Stimulated activated CD4-positive, alpha-beta T cell treated with anti-CD3 and anti-CD28 coated beads, Interleukin-12 subunit alpha, Interleukin-12 subunit beta, amount 100 ng/mL, for 24 hours (primary cell): ENCODE measurements at regions not wholly inside any gene's neighbourhood (a gene's known extent, or its start where the extent isn't known, plus 50 kb on each side); places are given as distances from the start of the nearest gene placed in this dataset.
A peak's percentile ranks its signal among the peaks of the same experiment; 100 is the strongest.
"Not testable (repeated sequence)": the region's sequence is repeated elsewhere in the genome, so short reads cannot be mapped to it uniquely, and the experiment has no call there.

Experiments
- DNase-seq, 2 experiments: peaks; one replicate each; pipeline ENCODE4 v3.0.0-alpha.2; 2020; ENCODE audit warnings: low read depth in 2 of 2

- no peak for DNase-seq
These were observed 98.3 kb downstream of the BACH1 start for GRCh38 chr21:29396951-29397455.

GRCh38 chr21:29403301-29403700 is 104.6 kb downstream of the BACH1 start:
- DNase-seq: no peak

GRCh38 chr21:29403922-29404538 is 105.3 kb downstream of the BACH1 start:
- no peak for DNase-seq

- DNase-seq: no peak
These were observed 106.9 kb downstream of the BACH1 start for GRCh38 chr21:29405503-29406122.

- DNase-seq: no peak
These were observed 107.7 kb downstream of the BACH1 start for GRCh38 chr21:29406385-29406784.

DNA sequence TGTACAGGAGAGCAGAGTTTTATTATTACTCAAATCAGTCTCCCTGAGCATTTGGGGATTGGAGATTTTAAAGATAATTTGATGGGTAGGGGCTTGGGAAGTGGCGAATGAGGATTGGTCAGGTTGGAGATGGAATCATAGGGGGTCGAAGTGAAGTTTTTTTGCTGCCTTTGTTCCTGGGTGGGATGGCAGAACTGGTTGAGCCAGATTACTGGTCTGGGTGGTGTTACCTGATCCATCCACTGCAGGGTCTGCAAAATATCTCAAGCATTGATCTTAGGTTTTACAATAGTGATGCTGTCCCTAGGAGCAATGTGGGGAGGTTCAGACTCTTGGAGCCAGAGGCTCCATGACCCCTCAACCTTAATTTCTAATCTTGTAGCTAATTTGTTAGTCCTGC is 108.8 kb downstream of the BACH1 start:
- no peak for DNase-seq

- no peak for DNase-seq
These were observed 115.0 kb downstream of the BACH1 start for GRCh38 chr21:29413683-29414082.

DNA sequence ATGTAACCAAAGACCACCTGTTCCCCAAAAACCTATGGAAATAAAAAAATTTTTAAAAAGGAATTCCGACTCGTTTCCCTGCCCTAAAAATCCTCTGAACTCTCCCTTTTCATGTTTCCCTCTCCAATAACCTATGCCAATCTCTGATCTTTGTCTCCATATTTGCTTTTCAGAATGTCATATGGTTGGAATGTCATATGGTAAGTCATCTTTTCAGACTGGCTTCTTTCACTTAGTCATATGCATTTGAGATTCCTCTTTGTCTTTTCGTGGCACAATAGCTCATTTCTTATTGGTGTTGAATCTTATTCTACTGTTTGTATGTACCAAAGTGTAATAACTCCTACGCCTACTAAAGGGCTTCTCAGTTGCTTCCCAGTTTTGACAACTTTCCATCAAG is 117.5 kb downstream of the BACH1 start:
- no peak for DNase-seq

GRCh38 chr21:29418813-29419212 is 120.1 kb downstream of the BACH1 start:
- no peak for DNase-seq

GRCh38 chr21:29419422-29419821 is 120.7 kb downstream of the BACH1 start:
- no peak for DNase-seq

GRCh38 chr21:29423099-29423870 is 124.6 kb downstream of the BACH1 start:
- no peak for DNase-seq

- DNase-seq: no peak
These were observed 126.0 kb downstream of the BACH1 start for GRCh38 chr21:29424728-29425127.

DNA sequence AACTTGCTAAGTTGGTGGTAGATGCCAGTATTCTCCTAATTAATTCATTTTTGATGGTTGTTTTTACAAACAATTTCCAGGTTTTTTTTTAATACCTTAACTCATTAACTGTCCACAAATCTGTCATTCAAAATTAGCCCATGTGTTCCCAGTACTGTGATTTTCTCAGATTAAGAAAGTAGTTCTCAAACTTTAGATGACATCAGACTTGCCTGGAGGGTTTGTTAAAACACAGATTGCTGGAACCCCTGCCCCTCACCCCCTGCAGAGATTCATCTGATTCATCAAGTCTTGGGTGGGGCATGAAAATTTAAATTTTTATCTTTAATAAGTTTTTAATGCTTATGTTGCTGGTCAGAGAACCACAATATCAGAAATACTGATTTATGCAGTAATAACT is 130.5 kb downstream of the BACH1 start:
- DNase-seq: no peak

DNA sequence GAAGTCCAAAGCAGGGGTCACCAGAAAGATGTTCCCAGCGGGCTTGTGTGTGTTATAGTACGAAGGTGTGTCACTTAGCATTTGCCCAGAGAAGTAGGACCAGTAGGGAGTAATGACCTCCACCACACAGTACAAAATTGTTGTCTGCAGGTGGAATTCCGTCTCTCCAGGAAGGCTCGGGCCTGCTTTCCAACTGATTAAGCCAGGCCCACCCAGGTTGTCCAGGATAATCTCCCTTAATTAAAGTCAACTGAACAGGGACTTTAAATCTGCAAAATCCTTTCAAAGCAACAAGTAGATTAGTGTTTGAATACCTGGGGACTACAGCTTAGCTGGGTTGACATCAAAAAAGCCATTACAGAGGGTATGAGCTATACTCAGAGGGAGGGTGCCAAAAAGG is 131.3 kb downstream of the BACH1 start:
- DNase-seq: no peak

DNA sequence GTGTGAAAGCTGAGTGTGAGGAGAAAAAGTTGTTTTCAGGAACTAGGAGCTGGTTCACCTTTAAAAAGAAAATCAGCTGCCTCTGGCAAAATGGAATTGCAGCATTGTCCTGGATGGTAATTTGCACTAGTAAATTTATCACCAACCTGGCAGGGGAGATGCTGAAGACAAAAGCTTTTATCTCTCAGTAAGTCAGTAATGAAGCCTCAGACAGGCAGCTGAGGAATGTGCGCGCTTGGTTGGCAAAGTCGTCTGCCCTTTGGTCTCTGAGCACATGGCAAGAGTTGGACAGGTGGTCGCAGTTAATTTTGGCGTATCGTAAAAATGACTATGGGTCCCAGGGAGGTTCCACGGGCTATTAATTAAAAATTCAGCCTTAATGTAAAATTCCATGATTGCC is 131.9 kb downstream of the BACH1 start:
- DNase-seq: no peak

DNA sequence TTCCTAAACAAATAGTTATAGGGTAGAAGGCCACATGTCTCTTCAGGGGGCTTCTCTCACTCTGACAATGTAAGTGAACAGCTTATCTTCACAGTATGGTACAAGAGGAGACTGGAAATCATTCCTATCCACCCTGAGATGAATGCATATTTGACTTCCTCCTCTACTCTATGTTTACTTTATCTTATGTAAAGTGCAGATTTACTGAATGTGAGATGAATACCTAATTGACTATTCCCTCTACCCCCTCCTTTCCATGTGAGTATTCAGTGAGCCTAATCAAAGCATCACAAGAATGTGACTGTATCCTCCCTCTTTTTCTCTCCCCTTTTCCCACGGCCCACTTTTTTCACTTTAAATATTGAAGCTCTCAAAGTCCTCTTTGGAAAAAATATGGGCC is 132.5 kb downstream of the BACH1 start:
- no peak for DNase-seq

DNA sequence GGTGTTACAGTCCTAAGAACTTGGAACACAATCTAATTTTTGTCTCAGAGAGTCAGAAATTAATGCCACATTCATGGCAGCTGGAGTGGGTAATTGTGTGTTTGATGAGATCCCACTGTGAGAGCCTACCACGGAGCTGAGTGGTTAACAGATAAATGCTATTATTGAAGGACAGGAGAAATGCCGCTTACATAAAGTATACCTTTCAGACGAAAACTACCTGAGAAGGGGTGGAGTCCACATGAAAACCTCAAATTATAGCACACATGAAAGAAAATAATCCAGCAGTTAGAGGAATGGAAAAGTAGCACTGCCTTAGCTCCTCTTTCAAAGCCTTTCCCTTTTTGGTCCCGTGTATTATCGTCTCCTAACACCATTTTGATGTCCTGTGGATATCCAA is 133.0 kb downstream of the BACH1 start:
- no peak for DNase-seq

DNA sequence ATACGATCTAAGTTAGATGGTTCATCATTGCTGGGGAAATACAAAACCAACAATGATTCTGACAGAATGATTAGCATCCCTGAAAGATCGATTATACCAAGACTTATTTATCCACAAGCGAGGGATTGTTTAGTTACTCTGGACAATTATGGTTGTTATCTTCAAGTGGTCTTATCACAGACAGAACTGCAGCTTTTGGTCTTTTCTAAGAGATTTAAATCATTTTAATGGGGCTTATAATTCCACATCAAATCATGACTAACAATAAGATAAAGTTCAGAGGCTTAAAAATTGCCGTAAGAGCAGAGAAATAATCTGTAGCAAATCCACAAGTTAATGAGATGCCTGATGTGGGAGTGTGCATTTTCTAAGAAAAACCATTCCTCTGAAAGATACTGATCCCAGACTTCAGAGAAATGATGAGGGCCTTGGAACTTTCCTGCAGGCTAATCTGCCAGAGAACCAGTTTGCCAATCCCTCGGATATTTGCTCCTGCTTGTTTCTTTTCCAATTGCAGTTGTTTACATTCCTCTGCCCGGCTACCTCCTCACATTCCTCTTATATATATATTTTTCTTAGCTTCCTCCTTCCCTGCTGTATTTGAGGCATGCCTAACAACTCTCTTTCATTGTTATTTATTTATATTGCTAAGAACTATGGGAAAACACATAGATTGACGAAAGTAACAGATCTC is 134.8 kb downstream of the BACH1 start:
- no peak for DNase-seq

- no peak for DNase-seq
These were observed 135.4 kb downstream of the BACH1 start for GRCh38 chr21:29434081-29434480.

GRCh38 chr21:29434982-29435381 is 136.3 kb downstream of the BACH1 start:
- not testable (repeated sequence) for DNase-seq

GRCh38 chr21:29436143-29436542 is 137.4 kb downstream of the BACH1 start:
- peak in 1 of 2 experiments; percentile 10 for DNase-seq

GRCh38 chr21:29436650-29437049 is 137.9 kb downstream of the BACH1 start:
- no peak for DNase-seq
